OCI-LY3 (cell line): ENCODE measurements at regions not wholly inside any gene's neighbourhood (a gene's known extent, or its start where the extent isn't known, plus 50 kb on each side); places are given as distances from the start of the nearest gene placed in this dataset.

Source experiments
- H2AFZ ChIP-seq: fragments of 200-600, 300-600 bp; shearing (Covaris generic); 2 replicates; pipeline ENCODE4 v1.6.0; 2014; ENCODE audit warnings: antibody characterized with exemption, low read depth, low read length
- H3K27ac ChIP-seq: fragments of 200-600, 300-600 bp; sonication (generic); 2 replicates; pipeline ENCODE4 v1.5.1; 2014; ENCODE audit warnings: mild to moderate bottlenecking, low read length, moderate library complexity, mixed read lengths
- H3K27me3 ChIP-seq: fragments of 200-600, 300-600 bp; sonication (generic); 2 replicates; pipeline ENCODE4 v1.6.1; 2014; ENCODE audit warnings: low read depth, low read length, mixed read lengths
- H3K36me3 ChIP-seq: fragments of 200-600, 300-600 bp; sonication (generic); replicated peaks from 2 replicates; pipeline ENCODE3; 2014; ENCODE audit warnings: low read depth, low read length, mixed read lengths
- H3K4me1 ChIP-seq: fragments of 300-600, 200-600 bp; sonication (generic); 2 replicates; pipeline ENCODE4 v1.6.1; 2014; ENCODE audit warnings: low read length, mixed read lengths
- H3K4me2 ChIP-seq: fragments of 200-600, 300-600 bp; sonication (generic); 2 replicates; pipeline ENCODE4 v1.6.1; 2014; ENCODE audit warnings: low read length, mixed read lengths
- H3K4me3 ChIP-seq: fragments of 300-600, 200-600 bp; sonication (generic); 2 replicates; pipeline ENCODE4 v1.5.1; 2014; ENCODE audit warnings: antibody characterized with exemption, mild to moderate bottlenecking, low read length, moderate library complexity
- H3K79me2 ChIP-seq: fragments of 300-600, 200-600 bp; shearing (Covaris generic); 2 replicates; pipeline ENCODE4 v1.6.1; 2014; ENCODE audit warnings: mild to moderate bottlenecking, low read length, mixed read lengths
- H3K9ac ChIP-seq: fragments of 300-600, 200-600 bp; shearing (Covaris generic); 2 replicates; pipeline ENCODE4 v1.6.0; 2014; ENCODE audit warnings: mild to moderate bottlenecking, low read length, moderate library complexity
- H3K9me3 ChIP-seq: fragments of 200-600, 300-600 bp; shearing (Covaris generic); 2 replicates; pipeline ENCODE4 v1.6.1; 2014; ENCODE audit warnings: low read length, mixed read lengths; ENCODE audit not compliant: insufficient read depth
- H4K20me1 ChIP-seq: fragments of 200-600, 300-600 bp; sonication (generic); 2 replicates; pipeline ENCODE4 v1.6.1; 2016; ENCODE audit warnings: low read length, mixed read lengths; ENCODE audit not compliant: insufficient read depth
- EZH2phosphoT487 ChIP-seq: fragments of 200-600 bp; shearing (Covaris generic); IDR thresholded peaks from 2 replicates; pipeline ENCODE4 v1.6.1; 2018; ENCODE audit warnings: antibody characterized with exemption, mixed run types, low read depth
- TF ChIP-seq, protein P1 (sequence below): fragments of 200-600, 300-600 bp; sonication (generic); IDR thresholded peaks from 2 replicates; pipeline ENCODE4 v1.5.1; 2014; ENCODE audit warnings: antibody characterized with exemption, low read length, low read depth

GRCh38 chr1:234942879-234943506 is 185.6 kb downstream of the TOMM20 start:
- H3K9ac ChIP-seq: no peak overlapping the region
- no peak overlapping the region for H3K4me3 ChIP-seq
- TF ChIP-seq, protein P1, sequence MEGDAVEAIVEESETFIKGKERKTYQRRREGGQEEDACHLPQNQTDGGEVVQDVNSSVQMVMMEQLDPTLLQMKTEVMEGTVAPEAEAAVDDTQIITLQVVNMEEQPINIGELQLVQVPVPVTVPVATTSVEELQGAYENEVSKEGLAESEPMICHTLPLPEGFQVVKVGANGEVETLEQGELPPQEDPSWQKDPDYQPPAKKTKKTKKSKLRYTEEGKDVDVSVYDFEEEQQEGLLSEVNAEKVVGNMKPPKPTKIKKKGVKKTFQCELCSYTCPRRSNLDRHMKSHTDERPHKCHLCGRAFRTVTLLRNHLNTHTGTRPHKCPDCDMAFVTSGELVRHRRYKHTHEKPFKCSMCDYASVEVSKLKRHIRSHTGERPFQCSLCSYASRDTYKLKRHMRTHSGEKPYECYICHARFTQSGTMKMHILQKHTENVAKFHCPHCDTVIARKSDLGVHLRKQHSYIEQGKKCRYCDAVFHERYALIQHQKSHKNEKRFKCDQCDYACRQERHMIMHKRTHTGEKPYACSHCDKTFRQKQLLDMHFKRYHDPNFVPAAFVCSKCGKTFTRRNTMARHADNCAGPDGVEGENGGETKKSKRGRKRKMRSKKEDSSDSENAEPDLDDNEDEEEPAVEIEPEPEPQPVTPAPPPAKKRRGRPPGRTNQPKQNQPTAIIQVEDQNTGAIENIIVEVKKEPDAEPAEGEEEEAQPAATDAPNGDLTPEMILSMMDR: no peak
- no peak for TF ChIP-seq EZH2phosphoT487
- no peaks in the 10 kb centered on the region for H3K9me3 ChIP-seq
- H3K36me3 ChIP-seq: no peaks in the 10 kb centered on the region
- no peak overlapping the region for H2AFZ ChIP-seq
- H3K4me2 ChIP-seq: no peak overlapping the region
- no peaks in the 10 kb centered on the region for H3K79me2 ChIP-seq
- no peak overlapping the region for H3K27ac ChIP-seq
- peaks cover 25% of the 10 kb centered on the region for H3K4me1 ChIP-seq
- H4K20me1 ChIP-seq: no peaks in the 10 kb centered on the region
- H3K27me3 ChIP-seq: 0 out of 2 replicates have a peak, but pooled peaks cover 3% of the 10 kb centered on the region

DNA sequence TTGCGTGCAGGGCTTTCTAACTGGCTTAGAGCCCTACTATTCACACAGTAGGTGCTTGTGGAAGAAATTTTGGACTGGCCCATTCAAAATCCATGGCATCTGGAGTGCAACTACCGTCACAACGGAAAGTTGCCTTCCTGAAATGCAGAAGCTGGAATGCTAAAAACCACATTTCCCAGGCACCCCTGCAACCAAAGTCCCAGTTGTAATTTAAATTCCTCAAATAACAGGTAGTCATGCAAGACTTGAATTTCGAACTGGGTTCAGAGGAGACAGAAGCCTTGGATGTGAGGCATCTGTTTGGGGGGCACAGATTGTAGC is 186.7 kb downstream of the TOMM20 start:
- Histone ChIP-seq H3K27me3 (0 out of 2 replicates have a peak, but pooled peaks cover 3% of the 10 kb centered on the region), H3K4me3 (no peak overlapping the region), H3K9me3 (no peaks in the 10 kb centered on the region), H3K79me2 (no peaks in the 10 kb centered on the region), H3K4me1 (peaks cover 25% of the 10 kb centered on the region), H3K9ac (no peak overlapping the region), H3K27ac (no peak overlapping the region), H3K4me2 (no peak overlapping the region), H2AFZ (no peak overlapping the region), H3K36me3 (no peaks in the 10 kb centered on the region), H4K20me1 (no peaks in the 10 kb centered on the region)
- no peak for TF ChIP-seq EZH2phosphoT487
- TF ChIP-seq, protein P1: no peak

GRCh38 chr1:234941321-234942011 is 187.2 kb downstream of the TOMM20 start:
- no peaks in the 10 kb centered on the region for H3K79me2 ChIP-seq
- H2AFZ ChIP-seq: no peak overlapping the region
- TF ChIP-seq EZH2phosphoT487: no peak
- TF ChIP-seq, protein P1: no peak
- H3K4me3 ChIP-seq: no peak overlapping the region
- H3K9ac ChIP-seq: no peak overlapping the region
- H3K4me1 ChIP-seq: peaks cover 25% of the 10 kb centered on the region
- no peak overlapping the region for H3K27ac ChIP-seq
- H4K20me1 ChIP-seq: no peaks in the 10 kb centered on the region
- H3K9me3 ChIP-seq: no peaks in the 10 kb centered on the region
- H3K4me2 ChIP-seq: no peak overlapping the region
- no peaks in the 10 kb centered on the region for H3K36me3 ChIP-seq
- 0 out of 2 replicates have a peak, but pooled peaks cover 3% of the 10 kb centered on the region for H3K27me3 ChIP-seq

GRCh38 chr1:234940841-234941240 is 187.8 kb downstream of the TOMM20 start:
- no peak overlapping the region for H2AFZ ChIP-seq
- no peak for TF ChIP-seq EZH2phosphoT487
- TF ChIP-seq, protein P1: no peak
- H3K4me1 ChIP-seq: peaks cover 25% of the 10 kb centered on the region
- H3K9me3 ChIP-seq: no peaks in the 10 kb centered on the region
- no peak overlapping the region for H3K4me3 ChIP-seq
- no peak overlapping the region for H3K27ac ChIP-seq
- no peak overlapping the region for H3K4me2 ChIP-seq
- H3K9ac ChIP-seq: no peak overlapping the region
- H4K20me1 ChIP-seq: no peaks in the 10 kb centered on the region
- H3K36me3 ChIP-seq: no peaks in the 10 kb centered on the region
- H3K79me2 ChIP-seq: no peaks in the 10 kb centered on the region
- 0 out of 2 replicates have a peak, but pooled peaks cover 3% of the 10 kb centered on the region for H3K27me3 ChIP-seq
